PC-9 (cell line): ENCODE measurements at regions not wholly inside any gene's neighbourhood (a gene's known extent, or its start where the extent isn't known, plus 50 kb on each side); places are given as distances from the start of the nearest gene placed in this dataset.

Experiments used
- CTCF ChIP-seq: fragments of 200-600 bp; sonication (generic); conservative IDR thresholded peaks from 2 replicates; pipeline ENCODE4 v1.6.1; 2017; ENCODE audit warnings: mixed run types, antibody characterized with exemption, mild to moderate bottlenecking, moderate library complexity
- EZH2 ChIP-seq: fragments of 200-600 bp; sonication (generic); IDR thresholded peaks from 2 replicates; pipeline ENCODE4 v1.8.0; 2017; ENCODE audit warnings: antibody characterized with exemption, low read depth

- TF ChIP-seq CTCF (no peak), EZH2 (no peak)
Measured at GRCh38 chr17:73956169-73956568, 247.3 kb upstream of the RPL38 start.
